ENCODE measurements at regions not wholly inside any gene's neighbourhood (a gene's known extent, or its start where the extent isn't known, plus 50 kb on each side); places are given as distances from the start of the nearest gene placed in this dataset.

DNA sequence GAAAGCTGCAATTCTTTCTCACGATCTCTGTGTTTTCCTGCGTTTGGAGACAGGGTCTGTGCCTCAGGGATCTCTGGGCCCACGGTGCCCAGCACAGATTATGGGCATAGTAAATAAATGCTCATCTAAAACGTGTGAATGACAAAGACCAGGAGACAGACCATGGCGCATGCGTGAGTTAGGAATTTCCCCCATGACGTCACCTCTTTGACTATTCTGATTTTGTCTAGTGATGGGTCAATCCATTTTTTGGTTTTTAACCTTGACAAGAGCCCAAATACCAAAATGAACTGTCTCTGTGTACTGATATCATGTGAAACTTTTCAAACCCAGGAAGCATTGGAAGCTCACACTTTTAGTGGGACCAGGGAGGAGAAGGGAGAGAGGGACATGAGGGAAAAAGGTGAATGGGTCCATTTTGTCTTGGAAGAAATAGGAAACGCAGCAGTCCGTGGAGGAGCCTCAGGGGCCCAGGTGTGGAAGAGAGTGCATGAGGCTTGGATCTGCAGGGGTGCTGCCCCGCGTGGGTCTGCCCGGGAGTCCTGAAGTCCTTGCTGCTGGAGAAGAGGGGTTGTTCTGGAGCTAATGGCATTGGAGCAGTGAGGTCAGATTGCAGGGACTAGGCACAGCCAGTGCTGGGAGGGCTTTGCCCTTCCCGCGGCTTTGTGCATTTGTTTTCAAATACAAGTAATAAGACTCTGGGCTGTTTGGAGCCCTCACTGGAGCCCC is 172.2 kb downstream of the ASB1 start:
- TF ChIP-seq, protein P1, sequence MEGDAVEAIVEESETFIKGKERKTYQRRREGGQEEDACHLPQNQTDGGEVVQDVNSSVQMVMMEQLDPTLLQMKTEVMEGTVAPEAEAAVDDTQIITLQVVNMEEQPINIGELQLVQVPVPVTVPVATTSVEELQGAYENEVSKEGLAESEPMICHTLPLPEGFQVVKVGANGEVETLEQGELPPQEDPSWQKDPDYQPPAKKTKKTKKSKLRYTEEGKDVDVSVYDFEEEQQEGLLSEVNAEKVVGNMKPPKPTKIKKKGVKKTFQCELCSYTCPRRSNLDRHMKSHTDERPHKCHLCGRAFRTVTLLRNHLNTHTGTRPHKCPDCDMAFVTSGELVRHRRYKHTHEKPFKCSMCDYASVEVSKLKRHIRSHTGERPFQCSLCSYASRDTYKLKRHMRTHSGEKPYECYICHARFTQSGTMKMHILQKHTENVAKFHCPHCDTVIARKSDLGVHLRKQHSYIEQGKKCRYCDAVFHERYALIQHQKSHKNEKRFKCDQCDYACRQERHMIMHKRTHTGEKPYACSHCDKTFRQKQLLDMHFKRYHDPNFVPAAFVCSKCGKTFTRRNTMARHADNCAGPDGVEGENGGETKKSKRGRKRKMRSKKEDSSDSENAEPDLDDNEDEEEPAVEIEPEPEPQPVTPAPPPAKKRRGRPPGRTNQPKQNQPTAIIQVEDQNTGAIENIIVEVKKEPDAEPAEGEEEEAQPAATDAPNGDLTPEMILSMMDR (IDR thresholded peaks at IDR 0.05; ENCODE audit: insufficient read depth, low read length): no peak
- TF ChIP-seq POLR2AphosphoS5 (IDR thresholded peaks at IDR 0.05; ENCODE audit: low read depth): no peak
- TF ChIP-seq GABPA (IDR thresholded peaks at IDR 0.05; ENCODE audit: low read depth): no peak
- TF ChIP-seq SPI1 (IDR thresholded peaks at IDR 0.05; ENCODE audit: borderline replicate concordance, low read depth): no peak
- TF ChIP-seq REST (IDR thresholded peaks at IDR 0.05; ENCODE audit: insufficient replicate concordance, low read depth): no peak

All from HL-60 (cell line).